Right ventricle myocardium inferior (tissue), 1 donor: ENCODE measurements at regions not wholly inside any gene's neighbourhood (a gene's known extent, or its start where the extent isn't known, plus 50 kb on each side); places are given as distances from the start of the nearest gene placed in this dataset.
"Not testable (repeated sequence)": the region's sequence is repeated elsewhere in the genome, so short reads cannot be mapped to it uniquely, and the experiment has no call there.

Source experiments
- ATAC-seq: fragments of 200-7000 bp; cut with Tn5 transposase; one replicate; pipeline ENCODE4 v1.9.1; 2020; ENCODE audit warnings: mild to moderate bottlenecking, moderate library complexity
- DNase-seq: peaks from one replicate; pipeline ENCODE4 v3.0.0; 2021; ENCODE audit errors: missing footprints
- intact Hi-C: fragments of 100-400 bp; cut with DNase I; formaldehyde crosslinking; loops from one replicate; pipeline ENCODE4 v1.11.0; 2022
- donor health status: DM: no; HTN: yes; CAD: no; lungs with severe emphysema.

GRCh38 chr1:102182603-102183260 lies 186.0 kb upstream of the OLFM3 start:
- no peak for ATAC-seq
- no peak for DNase-seq
- intact Hi-C loops = no loop called here

GRCh38 chr1:102181341-102181740 lies 184.6 kb upstream of the OLFM3 start:
- ATAC-seq = no peak
- intact Hi-C loops = no loop called here
- no peak for DNase-seq

- DNase-seq = no peak
- intact Hi-C loops = no loop called here
- ATAC-seq = no peak
Observed at GRCh38 chr1:102178480-102178879, 181.8 kb upstream of the OLFM3 start.

GRCh38 chr1:102174259-102174863 lies 177.6 kb upstream of the OLFM3 start:
- intact Hi-C loops = no loop called here
- ATAC-seq = no peak
- DNase-seq = no peak

GRCh38 chr1:102172200-102172599 lies 175.5 kb upstream of the OLFM3 start:
- DNase-seq (no peak), ATAC-seq (no peak)
- intact Hi-C loops = no loop called here

- ATAC-seq (no peak), DNase-seq (no peak)
- intact Hi-C loops = no loop called here
Observed at GRCh38 chr1:102163799-102164198, 167.1 kb upstream of the OLFM3 start.

GRCh38 chr1:102151242-102151641 lies 154.5 kb upstream of the OLFM3 start:
- ATAC-seq = no peak
- no peak for DNase-seq
- intact Hi-C loops = no loop called here

GRCh38 chr1:102120910-102121309 lies 124.2 kb upstream of the OLFM3 start:
- intact Hi-C loops = no loop called here
- DNase-seq (no peak), ATAC-seq (no peak)

GRCh38 chr1:102118150-102118549 lies 121.4 kb upstream of the OLFM3 start:
- no peak for ATAC-seq
- intact Hi-C loops = no loop called here
- no peak for DNase-seq

GRCh38 chr1:102110586-102110985 lies 113.9 kb upstream of the OLFM3 start:
- DNase-seq (no peak), ATAC-seq (no peak)
- intact Hi-C loops = no loop called here

GRCh38 chr1:102109493-102109892 lies 112.8 kb upstream of the OLFM3 start:
- DNase-seq, ATAC-seq, intact Hi-C loops: not testable (repeated sequence)

GRCh38 chr1:102107441-102107840 lies 110.7 kb upstream of the OLFM3 start:
- intact Hi-C loops = no loop called here
- ATAC-seq (no peak), DNase-seq (no peak)

- no peak for ATAC-seq
- intact Hi-C loops = no loop called here
- no peak for DNase-seq
Observed at GRCh38 chr1:102105931-102106550, 109.3 kb upstream of the OLFM3 start.

- ATAC-seq = no peak
- DNase-seq = no peak
- intact Hi-C loops = no loop called here
Observed at GRCh38 chr1:102103646-102104045, 106.9 kb upstream of the OLFM3 start.

- ATAC-seq (no peak), DNase-seq (no peak)
- intact Hi-C loops = no loop called here
Observed at GRCh38 chr1:102102276-102102780, 105.6 kb upstream of the OLFM3 start.

GRCh38 chr1:102100666-102101065 lies 103.9 kb upstream of the OLFM3 start:
- DNase-seq (no peak), ATAC-seq (no peak)
- intact Hi-C loops = no loop called here

- DNase-seq = no peak
- intact Hi-C loops = no loop called here
- no peak for ATAC-seq
Observed at GRCh38 chr1:102099916-102100315, 103.2 kb upstream of the OLFM3 start.

- DNase-seq = no peak
- intact Hi-C loops = no loop called here
- no peak for ATAC-seq
Observed at GRCh38 chr1:102098536-102098935, 101.8 kb upstream of the OLFM3 start.

GRCh38 chr1:102098081-102098480 lies 101.4 kb upstream of the OLFM3 start:
- intact Hi-C loops = no loop called here
- DNase-seq (no peak), ATAC-seq (no peak)

- intact Hi-C loops = no loop called here
- no peak for DNase-seq
- no peak for ATAC-seq
Observed at GRCh38 chr1:102097451-102097850, 100.7 kb upstream of the OLFM3 start.
